ENCODE measurements at regions not wholly inside any gene's neighbourhood (a gene's known extent, or its start where the extent isn't known, plus 50 kb on each side); places are given as distances from the start of the nearest gene placed in this dataset.

DNA sequence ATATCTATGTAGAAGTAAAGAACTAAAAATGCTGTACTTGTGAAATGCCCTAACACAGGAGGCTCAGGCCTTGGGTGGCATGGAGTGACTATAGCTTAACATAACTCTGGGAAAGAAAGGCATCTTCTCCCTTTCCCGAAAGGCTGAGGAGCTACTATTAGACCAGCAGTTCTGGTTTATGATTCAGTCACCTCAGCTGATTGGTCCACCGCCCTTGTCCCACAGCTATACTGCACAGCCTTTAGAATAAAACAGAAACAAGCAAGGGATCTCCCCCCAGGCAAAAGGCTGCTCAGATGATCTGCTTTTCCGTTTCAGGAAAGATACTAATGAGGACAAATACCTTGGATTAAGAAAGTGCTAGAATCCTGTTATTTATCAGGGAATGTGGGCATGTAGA lies 171.3 kb downstream of the SNCA start:
- DNase-seq (ENCODE audit: low read depth in 4 of 4, low spot score in 3 of 4): no peak

DNA sequence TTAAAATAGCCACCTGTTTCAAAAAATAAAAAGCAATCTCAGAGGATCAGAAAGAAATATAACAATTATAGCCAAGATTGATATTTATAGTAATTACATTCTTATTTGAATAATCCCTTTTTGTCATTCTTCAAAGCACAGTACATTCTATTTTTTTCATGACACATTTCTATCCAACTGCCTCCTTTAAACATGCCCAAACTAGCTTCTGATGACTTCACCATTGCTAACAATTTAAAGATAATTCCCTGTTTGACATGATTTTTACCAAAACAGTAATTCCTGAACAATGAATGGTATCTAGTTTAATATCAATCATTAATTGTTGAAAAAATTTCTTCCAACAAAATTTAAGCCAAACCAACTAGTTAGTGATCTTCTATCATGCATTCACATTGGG lies 172.4 kb downstream of the SNCA start:
- DNase-seq (ENCODE audit: low read depth in 4 of 4, low spot score in 3 of 4): no peak

DNA sequence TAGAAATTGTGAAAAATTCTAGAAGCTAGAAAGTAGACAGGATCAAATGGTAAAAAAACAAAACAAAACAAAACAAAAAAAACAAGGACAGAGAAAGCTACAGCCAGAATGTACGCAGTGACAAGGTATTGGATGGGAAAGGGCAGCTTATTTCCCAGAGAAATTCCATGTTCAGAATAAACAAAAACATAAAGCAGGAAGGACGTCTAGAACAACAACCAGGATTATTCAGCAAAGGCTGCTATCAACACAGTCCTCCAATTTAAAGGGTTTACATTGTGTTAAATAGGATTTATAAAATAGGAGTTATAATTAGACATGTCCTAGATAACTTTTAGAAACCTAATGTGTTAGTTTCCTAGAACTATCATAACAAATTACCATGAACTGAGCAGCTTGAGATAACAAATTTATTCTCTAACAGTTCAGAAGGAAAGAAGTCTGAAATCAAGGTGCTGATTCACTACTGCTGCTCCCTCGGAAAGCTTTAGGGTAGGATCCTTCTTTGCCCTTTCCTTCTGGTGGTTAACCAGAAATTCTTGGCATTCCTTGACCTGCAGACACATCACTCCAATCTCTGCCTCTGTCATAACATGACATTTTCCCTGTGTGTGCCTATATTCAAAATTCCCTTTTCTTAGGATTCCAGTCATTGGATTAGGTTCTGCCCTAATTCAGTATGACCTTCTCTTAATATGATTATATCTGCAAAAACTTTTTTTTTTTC lies 175.6 kb downstream of the SNCA start:
- no peak for DNase-seq (ENCODE audit: low read depth in 4 of 4, low spot score in 3 of 4)

DNA sequence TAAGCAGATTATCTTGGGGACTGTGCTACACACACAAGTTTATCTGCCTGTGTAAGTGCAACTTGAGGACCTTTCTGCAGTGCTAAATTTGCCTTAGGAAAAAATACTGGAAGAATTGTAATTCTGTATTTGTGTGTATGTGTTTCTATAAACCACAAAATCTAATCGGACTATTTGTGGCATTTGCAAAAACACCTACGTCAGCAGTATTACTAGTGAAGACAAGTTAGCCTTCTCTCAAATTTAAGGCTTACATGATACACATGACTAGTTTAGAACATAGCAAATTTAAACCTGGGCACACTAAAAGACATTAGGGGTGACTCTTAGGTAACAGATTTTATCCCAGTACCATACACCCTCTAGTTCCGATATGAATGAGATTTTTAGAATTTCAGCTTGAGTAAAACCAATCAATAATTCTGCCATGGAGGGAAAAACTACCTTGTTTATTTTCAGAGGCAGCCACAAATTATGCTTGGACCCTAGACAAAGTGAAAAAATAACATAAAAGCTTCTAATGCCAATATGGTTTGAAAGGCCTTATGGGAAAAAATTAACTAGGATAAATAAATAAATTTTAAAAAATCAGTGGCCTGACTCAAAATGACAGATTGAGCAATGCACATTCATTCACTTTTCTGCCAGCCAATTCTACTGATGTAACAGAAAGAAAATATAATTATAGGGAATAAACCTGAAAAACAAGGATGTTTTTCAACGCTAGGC lies 176.4 kb downstream of the SNCA start:
- no peak for DNase-seq (ENCODE audit: low read depth in 4 of 4, low spot score in 3 of 4)

DNA sequence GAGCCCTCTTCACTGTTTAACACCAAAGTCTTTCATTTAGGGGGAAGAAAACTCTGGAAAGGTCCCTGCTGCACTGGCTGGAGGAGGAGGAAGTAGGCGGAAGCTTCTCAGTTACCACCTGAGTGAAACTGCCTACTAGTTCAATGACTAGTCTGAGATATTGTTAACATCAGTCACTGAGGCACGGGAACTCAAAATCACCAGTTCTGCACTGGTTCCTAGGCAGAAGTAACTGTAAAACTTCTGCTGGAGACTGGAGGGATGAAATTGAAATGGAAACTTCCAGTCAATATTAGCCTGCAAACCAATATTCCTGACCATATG lies 178.3 kb downstream of the SNCA start:
- no peak for DNase-seq (ENCODE audit: low read depth in 4 of 4, low spot score in 3 of 4)

DNA sequence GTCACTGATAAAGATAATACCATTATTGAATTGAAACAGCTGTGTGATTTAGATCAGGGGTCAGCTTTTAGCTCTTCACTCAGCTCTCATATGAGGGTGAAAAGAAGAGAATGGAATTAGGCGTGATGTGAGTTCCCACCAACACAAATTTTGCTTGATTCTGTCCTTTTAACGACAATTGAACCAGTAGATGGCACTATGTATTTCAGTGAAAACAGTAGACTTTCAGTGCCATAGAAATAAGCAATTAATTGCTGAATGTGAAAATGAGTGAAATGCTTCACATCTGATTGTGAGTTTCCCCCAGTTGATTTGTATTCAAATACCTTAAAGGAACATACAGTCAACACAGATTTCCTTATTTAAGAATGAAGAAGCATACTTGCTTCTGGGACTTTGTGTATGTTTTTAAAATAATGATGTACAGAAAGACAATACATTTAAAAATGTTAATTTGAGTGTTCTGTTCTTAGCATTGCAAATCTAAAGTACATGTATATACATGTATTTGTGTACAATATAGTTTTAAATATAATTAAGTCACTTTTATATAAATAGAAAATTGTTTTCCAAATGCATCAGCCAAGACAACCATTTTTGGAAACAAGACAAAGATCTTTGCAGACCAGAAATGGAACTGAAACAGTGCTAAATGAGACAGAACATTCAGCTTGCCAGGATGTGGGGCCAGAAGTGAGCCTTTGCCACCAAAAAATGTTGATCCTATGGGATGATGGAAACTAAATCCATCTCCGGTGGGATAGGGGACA lies 178.8 kb downstream of the SNCA start:
- DNase-seq (ENCODE audit: low read depth in 4 of 4, low spot score in 3 of 4): peak in 1 of 4 donors; percentile 24

DNA sequence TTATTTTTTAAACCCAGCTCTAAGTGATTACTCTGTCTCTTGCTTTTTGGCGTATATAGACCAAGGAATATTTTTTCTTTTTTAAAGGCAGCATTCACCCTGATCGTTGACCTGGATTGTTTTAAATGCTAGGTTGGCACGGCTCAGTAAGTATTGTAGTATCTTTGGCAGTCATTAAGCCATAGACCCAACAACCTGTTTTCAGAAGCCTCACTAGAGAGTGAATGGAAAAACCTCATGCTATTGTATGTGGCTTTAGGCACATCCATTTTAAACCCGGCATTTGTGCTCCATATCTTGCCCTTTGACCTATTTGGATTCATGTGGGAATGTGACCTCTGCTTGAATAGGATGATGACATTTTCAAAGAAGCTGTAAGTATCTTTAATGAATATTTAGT lies 183.9 kb downstream of the SNCA start:
- DNase-seq (ENCODE audit: low read depth in 4 of 4, low spot score in 3 of 4): no peak

DNA sequence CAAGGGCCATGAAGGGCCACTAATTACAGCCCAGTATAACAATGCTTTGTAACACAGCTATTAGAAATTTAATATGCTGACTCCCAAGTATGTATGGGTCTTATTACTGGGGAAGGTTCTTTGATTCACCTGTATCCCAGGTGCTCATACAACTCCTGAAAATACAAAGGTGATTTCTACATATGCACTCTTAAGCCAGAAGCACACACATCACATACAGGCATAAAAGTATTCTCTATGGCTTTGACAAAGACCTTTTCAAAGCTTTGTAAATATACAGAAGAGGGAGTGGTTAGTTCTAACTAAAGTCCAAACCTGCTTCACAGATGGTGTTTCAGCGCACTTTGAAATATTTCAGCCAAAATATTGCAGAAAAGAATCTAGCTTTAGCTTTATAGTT lies 191.5 kb downstream of the SNCA start:
- no peak for DNase-seq (ENCODE audit: low read depth in 4 of 4, low spot score in 3 of 4)

DNA sequence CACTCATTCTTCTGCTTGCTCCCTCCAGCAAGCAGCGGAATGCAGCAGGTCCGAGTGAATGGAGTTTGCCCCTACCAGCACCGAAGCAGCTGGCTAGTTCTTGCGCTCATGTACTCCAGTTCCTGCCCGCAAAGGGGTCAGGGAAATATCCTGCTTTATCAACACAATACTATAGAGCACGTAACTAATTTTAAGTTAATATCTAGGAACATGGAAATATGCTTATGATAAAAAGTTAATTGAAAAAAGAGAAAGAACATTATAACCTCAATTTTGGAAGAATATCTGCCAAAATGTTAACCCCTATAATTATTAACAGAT lies 195.6 kb downstream of the SNCA start:
- DNase-seq (ENCODE audit: low read depth in 4 of 4, low spot score in 3 of 4): no peak

DNA sequence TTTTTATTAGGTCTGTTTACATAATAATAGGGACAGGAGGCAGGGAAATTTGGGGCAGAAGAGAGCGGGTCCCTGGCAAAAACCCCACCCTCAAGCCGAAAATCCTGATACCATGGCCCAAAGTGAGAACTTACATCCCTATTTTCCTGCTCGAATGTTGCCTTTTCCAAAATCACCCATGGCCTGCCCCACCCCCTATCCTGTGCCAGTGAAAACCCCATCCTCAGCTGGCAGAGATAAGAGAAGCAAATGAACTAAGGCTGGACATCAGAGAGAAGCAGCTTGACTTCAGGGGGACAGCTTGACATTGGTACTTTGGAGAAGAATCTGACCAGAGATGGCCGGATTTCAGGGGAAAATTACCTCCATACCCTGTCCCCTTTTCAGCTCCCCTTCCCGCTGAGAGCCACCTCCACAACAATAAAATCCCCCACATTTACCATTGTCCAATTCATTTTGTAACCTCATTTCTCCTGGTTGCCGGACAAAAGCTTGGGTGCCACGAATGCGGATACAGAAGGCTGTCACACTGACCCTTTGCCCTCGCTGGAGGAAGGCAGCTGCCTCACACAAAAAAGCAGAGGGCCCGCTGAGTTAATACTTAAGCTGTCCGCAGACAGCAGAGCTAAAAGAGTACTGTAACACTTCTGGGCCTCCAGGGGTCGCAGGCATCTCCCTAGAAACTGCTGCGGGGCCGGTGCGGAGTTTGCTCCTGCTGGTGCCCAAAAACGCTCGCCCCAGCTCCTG lies 196.2 kb downstream of the SNCA start:
- peak in 2 of 4 donors; percentile 23 to 28 for DNase-seq (ENCODE audit: low read depth in 4 of 4, low spot score in 3 of 4)

DNA sequence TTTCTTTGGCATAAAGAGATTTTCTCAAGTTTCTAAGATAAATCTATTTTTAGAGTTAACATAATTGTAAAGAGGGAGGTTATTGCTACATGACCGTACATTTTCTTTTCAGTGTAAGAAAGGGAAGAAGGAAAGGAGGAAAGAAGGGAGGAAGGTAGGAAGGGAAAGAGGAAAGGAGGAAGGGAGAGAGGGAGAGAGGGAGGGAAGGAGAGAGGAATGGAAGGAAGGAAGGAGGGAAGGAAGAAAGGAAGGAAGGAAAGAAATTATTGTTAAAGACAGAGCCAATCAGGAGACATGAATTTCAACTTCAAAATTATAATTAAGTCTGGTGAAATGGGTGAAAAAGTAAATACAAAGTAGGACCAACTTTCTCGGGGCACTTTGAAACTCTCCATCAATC lies 197.6 kb downstream of the SNCA start:
- DNase-seq (ENCODE audit: low read depth in 4 of 4, low spot score in 3 of 4): no peak

DNA sequence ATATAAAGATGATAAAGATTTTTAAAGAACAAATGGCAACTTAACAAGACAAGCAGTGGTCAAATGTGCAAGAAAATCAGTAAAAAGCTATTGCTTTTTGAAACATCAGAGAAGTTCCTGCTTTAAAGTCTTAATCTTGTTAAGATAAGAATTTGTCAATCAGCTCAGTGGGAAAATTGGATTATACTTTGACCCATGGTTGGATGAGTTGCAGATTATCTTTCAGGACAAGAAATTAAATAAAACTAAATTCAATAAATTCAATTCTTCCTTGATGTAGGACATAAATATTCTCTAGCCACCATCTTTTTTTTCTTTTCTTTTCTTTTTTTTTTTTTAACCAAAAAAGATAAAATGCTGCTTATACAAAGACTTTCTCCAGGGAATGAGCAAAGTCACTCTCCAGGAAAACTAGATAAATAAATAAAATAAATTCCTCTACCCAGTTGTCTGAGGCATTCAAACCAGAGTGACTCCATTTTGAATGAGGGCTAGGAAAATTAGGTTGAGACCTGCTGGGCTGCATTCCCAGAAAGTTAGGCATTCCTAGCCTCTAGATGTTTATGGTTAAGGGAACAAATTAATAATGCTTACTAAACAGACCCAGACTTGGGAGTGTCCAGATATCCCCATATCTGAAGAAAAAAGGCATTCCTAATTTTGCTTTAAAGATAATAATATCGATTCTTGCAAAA lies 211.2 kb downstream of the SNCA start:
- no peak for DNase-seq (ENCODE audit: low read depth in 4 of 4, low spot score in 3 of 4)

DNA sequence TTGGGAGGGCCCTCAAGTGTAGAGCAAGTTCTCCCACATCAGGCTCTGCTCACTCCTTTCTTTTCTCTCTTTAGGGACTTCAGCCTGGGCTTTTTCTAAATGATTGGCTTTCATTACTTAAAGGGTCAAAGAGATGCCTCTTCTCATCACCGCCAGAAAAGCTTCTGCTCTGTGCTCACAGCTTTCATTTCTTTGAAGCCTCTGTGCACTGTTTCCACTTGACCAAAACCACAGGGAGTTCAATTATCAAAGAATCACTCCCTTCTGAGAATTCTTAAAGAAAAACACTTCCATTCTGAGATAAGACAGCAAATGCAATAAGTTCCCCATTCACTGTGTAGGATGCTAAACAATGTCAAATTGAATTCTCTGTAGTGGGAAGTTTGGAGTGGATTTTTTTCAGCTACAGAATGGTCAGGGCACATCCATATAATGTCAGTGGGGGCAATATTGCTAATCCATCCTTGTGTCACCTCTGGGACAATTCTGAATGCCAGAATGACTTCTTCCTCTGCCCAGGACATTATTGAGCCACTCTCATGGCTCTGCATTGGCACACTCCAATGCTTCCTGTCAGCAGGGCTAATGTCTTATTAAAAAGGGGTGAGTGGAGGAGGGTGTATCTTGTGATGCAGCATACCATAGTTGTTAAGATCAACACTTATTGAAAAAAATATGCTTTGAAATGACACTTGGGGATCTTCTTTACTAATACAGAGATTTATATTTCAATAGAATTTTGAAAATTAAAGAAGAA lies 217.6 kb downstream of the SNCA start:
- no peak for DNase-seq (ENCODE audit: low read depth in 4 of 4, low spot score in 3 of 4)

DNA sequence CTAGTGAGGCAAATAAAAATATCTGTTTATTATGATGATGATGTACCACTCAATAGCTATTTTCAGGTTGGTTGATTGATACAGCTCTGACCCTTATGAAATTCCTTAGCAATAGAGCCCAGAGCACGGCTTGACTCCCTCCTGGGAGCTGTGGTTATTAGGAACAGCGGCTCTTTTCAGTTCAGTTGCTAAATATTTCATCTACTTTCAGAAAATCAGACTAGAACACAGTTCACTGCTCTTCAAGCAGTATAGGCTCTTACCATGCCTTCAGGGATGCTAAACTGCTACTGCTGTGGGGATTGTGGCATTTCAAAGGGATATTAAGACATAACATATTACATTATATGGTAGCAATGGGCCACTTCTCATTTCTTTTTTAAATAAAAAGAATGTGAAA lies 218.8 kb downstream of the SNCA start:
- no peak for DNase-seq (ENCODE audit: low read depth in 4 of 4, low spot score in 3 of 4)

DNA sequence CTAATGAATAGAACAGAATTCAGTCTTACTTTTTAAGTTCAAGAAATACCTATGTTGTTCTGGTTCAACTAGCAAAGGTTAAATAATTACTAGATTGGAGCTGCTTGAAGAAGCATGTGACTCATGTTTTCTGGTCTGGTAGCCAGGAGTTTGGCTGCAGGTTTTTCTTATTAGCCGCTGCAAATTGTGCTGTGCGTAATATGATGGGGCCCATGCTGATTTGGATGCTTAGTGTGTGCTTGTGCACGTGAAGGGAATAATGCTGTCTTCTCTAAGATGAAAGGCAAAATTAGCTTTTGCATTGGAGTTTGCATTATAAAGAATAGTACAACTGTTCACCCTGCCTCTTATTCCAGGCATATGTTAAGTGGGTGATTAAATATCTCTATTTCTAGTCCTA lies 219.6 kb downstream of the SNCA start:
- DNase-seq (ENCODE audit: low read depth in 4 of 4, low spot score in 3 of 4): no peak

DNA sequence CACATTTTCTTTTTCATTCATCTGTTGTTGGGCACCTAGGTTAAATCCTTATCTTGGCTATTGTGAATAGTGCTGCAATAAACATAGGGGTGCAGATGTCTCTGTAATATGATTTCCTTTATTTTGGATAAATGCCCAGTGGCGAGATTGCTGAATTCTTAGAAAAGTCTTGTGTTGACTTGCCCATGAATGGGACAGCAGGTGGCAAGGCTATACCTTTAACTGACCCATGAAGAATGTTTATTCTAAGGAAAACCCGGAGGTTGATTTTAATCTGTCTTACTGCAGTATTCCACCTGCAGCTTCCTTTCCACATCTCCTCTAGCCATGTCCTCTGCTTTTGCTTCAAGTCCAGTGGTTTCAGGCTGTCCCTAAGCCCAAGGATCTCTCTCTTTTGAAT lies 220.6 kb downstream of the SNCA start:
- no peak for DNase-seq (ENCODE audit: low read depth in 4 of 4, low spot score in 3 of 4)

DNA sequence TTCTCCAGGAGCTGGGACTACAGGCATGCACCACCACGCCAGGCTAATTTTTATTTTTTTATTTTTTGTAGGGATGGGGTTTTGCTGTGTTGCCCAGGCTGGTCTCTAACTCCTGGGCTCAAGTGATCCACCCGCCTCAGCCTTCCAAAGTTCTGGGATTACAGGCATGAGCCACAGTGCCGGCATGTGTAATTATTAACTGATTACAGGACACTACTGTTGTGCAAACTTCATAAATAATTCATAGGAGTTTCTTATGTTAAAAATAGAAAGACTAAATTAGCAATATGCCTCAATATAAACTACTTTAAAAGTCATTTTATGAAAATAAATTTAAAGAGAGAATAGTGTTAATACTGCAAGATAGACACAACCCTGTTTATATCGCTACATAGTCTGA lies 221.9 kb downstream of the SNCA start:
- no peak for DNase-seq (ENCODE audit: low read depth in 4 of 4, low spot score in 3 of 4)

DNA sequence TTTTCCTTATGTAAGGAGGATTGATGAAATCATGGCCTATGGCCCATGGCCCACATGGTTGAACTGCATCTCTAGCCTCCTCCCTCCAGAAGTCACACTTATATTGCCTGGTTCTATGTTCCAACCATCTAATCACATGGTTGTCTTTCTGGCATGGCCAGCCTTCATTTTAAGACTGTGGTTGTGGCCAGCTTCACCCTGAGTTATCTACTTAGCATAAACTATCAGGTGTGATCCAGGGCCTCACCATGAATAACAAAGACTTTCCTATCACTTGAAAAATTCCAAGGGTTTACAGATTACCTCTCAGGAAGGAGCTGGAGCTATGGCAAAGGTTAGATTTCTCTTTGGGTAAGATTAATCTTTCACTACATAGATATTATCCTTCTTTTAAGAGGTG lies 222.8 kb downstream of the SNCA start:
- no peak for DNase-seq (ENCODE audit: low read depth in 4 of 4, low spot score in 3 of 4)

DNA sequence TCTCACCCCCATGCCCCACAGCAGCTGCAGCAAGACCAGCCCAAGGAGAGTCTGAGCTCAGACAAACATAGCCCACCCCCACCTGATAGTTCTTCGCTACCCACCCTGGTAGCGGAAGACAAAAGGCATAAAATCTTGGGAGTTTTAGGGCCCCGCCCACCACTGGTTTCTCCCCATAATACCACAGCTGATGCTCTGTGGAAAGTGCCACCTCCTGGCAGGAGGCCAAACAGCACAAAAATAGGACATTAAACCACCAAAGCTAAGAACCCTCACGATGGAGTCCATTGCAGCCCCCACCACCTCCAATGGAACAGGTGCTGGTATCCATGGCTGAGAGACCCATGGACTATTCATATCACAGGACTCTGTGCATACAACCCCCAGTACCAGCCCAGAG lies 226.7 kb downstream of the SNCA start:
- no peak for DNase-seq (ENCODE audit: low read depth in 4 of 4, low spot score in 3 of 4)

DNA sequence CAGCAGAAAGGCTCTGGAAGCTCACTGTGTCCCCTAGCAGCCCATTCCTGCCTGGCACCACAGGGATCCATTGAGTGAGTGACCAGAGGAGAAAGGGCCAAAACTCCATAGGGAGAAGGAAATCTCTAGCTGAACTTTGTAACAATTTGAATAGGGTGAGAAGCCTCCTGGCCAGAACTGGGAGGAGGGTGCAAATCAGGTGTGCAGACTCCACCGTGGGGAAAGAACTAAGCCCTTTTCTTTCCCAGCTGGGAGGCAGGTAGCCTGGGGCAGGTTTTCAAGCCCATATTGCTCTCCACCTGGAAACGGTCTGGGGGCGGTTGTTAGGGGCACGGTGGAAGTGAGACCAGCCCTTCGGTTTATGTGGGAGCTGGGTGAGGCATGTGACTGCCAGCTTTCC lies 227.2 kb downstream of the SNCA start:
- DNase-seq (ENCODE audit: low read depth in 4 of 4, low spot score in 3 of 4): no peak
